Upper lobe of left lung (tissue), 4 donors: ENCODE measurements at regions not wholly inside any gene's neighbourhood (a gene's known extent, or its start where the extent isn't known, plus 50 kb on each side); places are given as distances from the start of the nearest gene placed in this dataset.

Source experiments
- CTCF ChIP-seq, 6 experiments: fragments of 450-650 bp in 4 of 6; fragments of 200-600 bp in 2 of 6; sonication (generic) in 2 of 6; IDR thresholded peaks; one replicate each; pipeline ENCODE4 v1.5.1; 2016 to 2019; ENCODE audit warnings: antibody characterized with exemption in 6 of 6
- EP300 ChIP-seq, 4 donors: sonication (generic); formaldehyde crosslinking; IDR thresholded peaks; one replicate each; pipeline ENCODE4 v1.5.1; 2017; ENCODE audit warnings: antibody characterized with exemption in 4 of 4, control low read depth in 2 of 4

- TF ChIP-seq EP300 (IDR thresholded peaks at IDR 0.05) (no peak), CTCF (IDR thresholded peaks at IDR 0.05) (no peak)
Measured at GRCh38 chr12:125657681-125658080, 592.4 kb downstream of the AACS start.
